ENCODE measurements at regions not wholly inside any gene's neighbourhood (a gene's known extent, or its start where the extent isn't known, plus 50 kb on each side); places are given as distances from the start of the nearest gene placed in this dataset.

- Histone ChIP-seq H3K4me3 (ENCODE audit: low read depth, low read length) (no peak overlapping the region), H3K4me1 (no peaks in the 10 kb centered on the region; the same call in 1 of the 2 replicates), H3K36me3 (no peaks in the 10 kb centered on the region), H3K27me3 (no peaks in the 10 kb centered on the region), H3K9me3 (no peaks in the 10 kb centered on the region)
- no peak for TF ChIP-seq CTCF (IDR thresholded peaks at IDR 0.05; ENCODE audit: low read depth, low read length)
- DNase-seq: no peak
These were observed 161.2 kb downstream of the ARRDC3 start for GRCh38 chr5:91221917-91222316.

- no peaks in the 10 kb centered on the region; the same call in 1 of the 2 replicates for H3K4me1 ChIP-seq
- peak; percentile 70 for TF ChIP-seq CTCF (IDR thresholded peaks at IDR 0.05; ENCODE audit: low read depth, low read length)
- DNase-seq: peak; percentile 35
- H3K9me3 ChIP-seq: no peaks in the 10 kb centered on the region
- H3K4me3 ChIP-seq (ENCODE audit: low read depth, low read length): no peak overlapping the region
- no peaks in the 10 kb centered on the region for H3K27me3 ChIP-seq
- no peaks in the 10 kb centered on the region for H3K36me3 ChIP-seq
These were observed 163.2 kb downstream of the ARRDC3 start for GRCh38 chr5:91219803-91220371.

GRCh38 chr5:91219091-91219802 is 163.9 kb downstream of the ARRDC3 start:
- no peak for DNase-seq
- H3K4me1 ChIP-seq: no peaks in the 10 kb centered on the region; the same call in 1 of the 2 replicates
- H3K4me3 ChIP-seq (ENCODE audit: low read depth, low read length): no peak overlapping the region
- no peak for TF ChIP-seq CTCF (IDR thresholded peaks at IDR 0.05; ENCODE audit: low read depth, low read length)
- H3K36me3 ChIP-seq: no peaks in the 10 kb centered on the region
- no peaks in the 10 kb centered on the region for H3K9me3 ChIP-seq
- no peaks in the 10 kb centered on the region for H3K27me3 ChIP-seq

GRCh38 chr5:91217859-91218258 is 165.3 kb downstream of the ARRDC3 start:
- Histone ChIP-seq H3K4me1 (no peaks in the 10 kb centered on the region; the same call in 1 of the 2 replicates), H3K4me3 (ENCODE audit: low read depth, low read length) (no peak overlapping the region), H3K9me3 (no peaks in the 10 kb centered on the region), H3K36me3 (no peaks in the 10 kb centered on the region), H3K27me3 (no peaks in the 10 kb centered on the region)
- TF ChIP-seq CTCF (IDR thresholded peaks at IDR 0.05; ENCODE audit: low read depth, low read length): no peak
- DNase-seq: no peak

GRCh38 chr5:91214571-91214970 is 168.5 kb downstream of the ARRDC3 start:
- Histone ChIP-seq H3K9me3 (no peaks in the 10 kb centered on the region), H3K27me3 (no peaks in the 10 kb centered on the region), H3K4me3 (ENCODE audit: low read depth, low read length) (no peak overlapping the region), H3K36me3 (no peaks in the 10 kb centered on the region), H3K4me1 (no peaks in the 10 kb centered on the region; the same call in 1 of the 2 replicates)
- no peak for TF ChIP-seq CTCF (IDR thresholded peaks at IDR 0.05; ENCODE audit: low read depth, low read length)
- no peak for DNase-seq
